OCI-LY7 (cell line): ENCODE measurements at regions not wholly inside any gene's neighbourhood (a gene's known extent, or its start where the extent isn't known, plus 50 kb on each side); places are given as distances from the start of the nearest gene placed in this dataset.

Source experiments
- BruUV-seq: library from RNA; stranded (reverse); fragments of 400-500 nt; replicated peaks from 2 replicates; lab custom pipeline; 2021; lab: Mats Ljungman, UMichigan
- CTCF ChIA-PET: fragments of 300-600 bp; sonication (Branson Sonifier 250); formaldehyde crosslinking; loops from one replicate; lab custom pipeline; 2022; ENCODE audit warnings: antibody characterized with exemption; ENCODE audit not compliant: unreplicated experiment; lab: Charles Lee
- POLR2A ChIA-PET: fragments of 300-600 bp; sonication (Branson Sonifier 250); formaldehyde crosslinking; loops from one replicate; lab custom pipeline; 2022; ENCODE audit warnings: antibody characterized with exemption; lab: Charles Lee
- DNase-seq: peaks from one replicate; pipeline ENCODE4 v3.0.0-alpha.2; 2015; ENCODE audit warnings: low spot score
- H2AFZ ChIP-seq: fragments of 200-600 bp; sonication (generic), shearing (Covaris generic); 2 replicates; pipeline ENCODE4 v1.6.1; 2014; ENCODE audit warnings: mild to moderate bottlenecking, antibody characterized with exemption, low read length, moderate library complexity
- H3K27ac ChIP-seq: fragments of 200-600 bp; sonication (generic); 2 replicates; pipeline ENCODE4 v1.5.1; 2014; ENCODE audit warnings: mixed run types, low read depth, mild to moderate bottlenecking, moderate library complexity, low read length, inconsistent platforms; ENCODE audit not compliant: poor library complexity, severe bottlenecking
- H3K36me3 ChIP-seq: fragments of 200-600 bp; sonication (generic); 2 replicates; pipeline ENCODE4 v1.6.1; 2014; ENCODE audit warnings: mild to moderate bottlenecking, antibody characterized with exemption, low read length, moderate library complexity, mixed read lengths; ENCODE audit not compliant: insufficient read depth
- H3K4me1 ChIP-seq: fragments of 200-600 bp; sonication (generic); 2 replicates; pipeline ENCODE4 v1.5.1; 2014; ENCODE audit warnings: mild to moderate bottlenecking, low read length; ENCODE audit not compliant: insufficient read depth, poor library complexity, severe bottlenecking
- H3K4me2 ChIP-seq: fragments of 200-600 bp; sonication (generic); 2 replicates; pipeline ENCODE4 v1.6.1; 2014; ENCODE audit warnings: mild to moderate bottlenecking, low read length
- H3K4me3 ChIP-seq: fragments of 200-600 bp; sonication (generic); 2 replicates; pipeline ENCODE4 v1.5.1; 2014; ENCODE audit warnings: mild to moderate bottlenecking, low read depth, low read length; ENCODE audit not compliant: poor library complexity, severe bottlenecking
- H3K79me2 ChIP-seq: fragments of 200-600 bp; sonication (generic); 2 replicates; pipeline ENCODE4 v1.6.1; 2016; ENCODE audit warnings: low read depth, mild to moderate bottlenecking, low read length, moderate library complexity, mixed read lengths; ENCODE audit not compliant: insufficient read depth
- H3K9me2 ChIP-seq: fragments of 200-600 bp; sonication (generic); 2 replicates; pipeline ENCODE4 v1.6.1; 2016; ENCODE audit warnings: mild to moderate bottlenecking, low read length, mixed read lengths; ENCODE audit not compliant: insufficient read depth
- H3K9me3 ChIP-seq: fragments of 200-600 bp; sonication (generic); 2 replicates; pipeline ENCODE4 v1.6.1; 2014; ENCODE audit warnings: mild to moderate bottlenecking, mixed run types, low read length, mixed read lengths
- H4K20me1 ChIP-seq: fragments of 200-600 bp; sonication (generic); 2 replicates; pipeline ENCODE4 v1.6.1; 2014; ENCODE audit warnings: mild to moderate bottlenecking, antibody characterized with exemption, low read length, moderate library complexity, mixed read lengths; ENCODE audit not compliant: insufficient read depth
- CTCF ChIP-seq: fragments of 200-600 bp; sonication (generic); conservative IDR thresholded peaks from 2 replicates; pipeline ENCODE4 v1.5.1; 2014; ENCODE audit warnings: mild to moderate bottlenecking, antibody characterized with exemption, low read length, moderate library complexity, mixed read lengths
- EZH2phosphoT487 ChIP-seq: fragments of 200-600 bp; sonication (generic); IDR thresholded peaks from 2 replicates; pipeline ENCODE4 v1.6.1; 2018; ENCODE audit warnings: low read depth, borderline replicate concordance, mild to moderate bottlenecking, mixed run types, antibody characterized with exemption, low read length, moderate library complexity, mixed read lengths
- intact Hi-C: fragments of 100-400 bp; cut with micrococcal nuclease; formaldehyde crosslinking; loops from one replicate; pipeline ENCODE4 v1.10.0; 2022; ENCODE audit not compliant: unreplicated experiment

- no peaks in the 10 kb centered on the region for H3K36me3 ChIP-seq
- H4K20me1 ChIP-seq = no peaks in the 10 kb centered on the region
- CTCF ChIA-PET = interaction anchor here (0.6 kb wide), 1 partner anchor 10 kb away, joined by 3 read pairs; no protein-coding TSS in a partner anchor
- BruUV-seq = no TSS peak
- no peak overlapping the region for H2AFZ ChIP-seq
- no peak overlapping the region for H3K4me2 ChIP-seq
- no peaks in the 10 kb centered on the region for H3K4me1 ChIP-seq
- POLR2A ChIA-PET = no interaction called here
- no peak overlapping the region for H3K27ac ChIP-seq
- DNase-seq = no peak
- H3K79me2 ChIP-seq = no peaks in the 10 kb centered on the region
- H3K4me3 ChIP-seq = no peak overlapping the region
- intact Hi-C loops = no loop called here
- H3K9me2 ChIP-seq = no peaks in the 10 kb centered on the region
- TF ChIP-seq EZH2phosphoT487 (no peak), CTCF (no peak)
- H3K9me3 ChIP-seq = no peaks in the 10 kb centered on the region
These were observed 293.6 kb downstream of the SOX11 start for GRCh38 chr2:5985536-5986385.

GRCh38 chr2:5986801-5987787 lies 294.9 kb downstream of the SOX11 start:
- no peak overlapping the region for H3K27ac ChIP-seq
- no peak for DNase-seq
- H3K79me2 ChIP-seq = no peaks in the 10 kb centered on the region
- POLR2A ChIA-PET = no interaction called here
- H3K36me3 ChIP-seq = no peaks in the 10 kb centered on the region
- no peak overlapping the region for H2AFZ ChIP-seq
- no peak overlapping the region for H3K4me3 ChIP-seq
- no peak overlapping the region for H3K4me2 ChIP-seq
- H3K4me1 ChIP-seq = no peaks in the 10 kb centered on the region
- H3K9me2 ChIP-seq = no peaks in the 10 kb centered on the region
- BruUV-seq = no TSS peak
- intact Hi-C loops = no loop called here
- TF ChIP-seq EZH2phosphoT487 (no peak), CTCF (no peak)
- H3K9me3 ChIP-seq = no peaks in the 10 kb centered on the region
- no peaks in the 10 kb centered on the region for H4K20me1 ChIP-seq
- CTCF ChIA-PET = no interaction called here
